DND-41 (cell line): ENCODE measurements at regions not wholly inside any gene's neighbourhood (a gene's known extent, or its start where the extent isn't known, plus 50 kb on each side); places are given as distances from the start of the nearest gene placed in this dataset.

Experiments
- EZH2 ChIP-seq: IDR thresholded peaks from 3 replicates; pipeline ENCODE4 v1.6.1; 2012; ENCODE audit warnings: borderline replicate concordance, low read depth, mild to moderate bottlenecking, moderate library complexity, low read length, inconsistent platforms; ENCODE audit not compliant: severe bottlenecking
- TF ChIP-seq, protein P1 (sequence below): IDR thresholded peaks from 2 replicates; pipeline ENCODE4 v1.5.1; 2012; ENCODE audit warnings: borderline replicate concordance, low read length, moderate library complexity, mild to moderate bottlenecking; ENCODE audit not compliant: poor library complexity, severe bottlenecking; ENCODE audit errors: extremely low read depth

DNA sequence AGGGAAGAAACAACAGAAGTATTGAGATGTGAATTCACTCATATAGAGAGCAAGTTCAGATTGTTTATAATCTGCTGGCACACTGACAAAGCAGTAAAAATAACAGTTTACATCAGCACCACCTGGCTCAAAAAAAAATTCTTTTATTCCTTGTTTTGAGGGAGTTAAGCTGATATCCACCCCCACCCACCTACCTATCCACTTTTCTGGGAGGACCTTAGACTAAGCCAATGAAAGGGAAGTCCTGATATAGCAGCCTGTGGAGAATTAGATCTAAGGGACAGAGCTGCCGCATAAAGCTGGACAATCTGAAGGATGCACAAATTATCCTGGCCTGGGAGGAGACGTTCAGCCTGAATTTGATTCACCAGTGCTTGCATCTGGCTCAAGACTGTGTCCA lies 264.5 kb downstream of the RCHY1 start:
- TF ChIP-seq, protein P1, sequence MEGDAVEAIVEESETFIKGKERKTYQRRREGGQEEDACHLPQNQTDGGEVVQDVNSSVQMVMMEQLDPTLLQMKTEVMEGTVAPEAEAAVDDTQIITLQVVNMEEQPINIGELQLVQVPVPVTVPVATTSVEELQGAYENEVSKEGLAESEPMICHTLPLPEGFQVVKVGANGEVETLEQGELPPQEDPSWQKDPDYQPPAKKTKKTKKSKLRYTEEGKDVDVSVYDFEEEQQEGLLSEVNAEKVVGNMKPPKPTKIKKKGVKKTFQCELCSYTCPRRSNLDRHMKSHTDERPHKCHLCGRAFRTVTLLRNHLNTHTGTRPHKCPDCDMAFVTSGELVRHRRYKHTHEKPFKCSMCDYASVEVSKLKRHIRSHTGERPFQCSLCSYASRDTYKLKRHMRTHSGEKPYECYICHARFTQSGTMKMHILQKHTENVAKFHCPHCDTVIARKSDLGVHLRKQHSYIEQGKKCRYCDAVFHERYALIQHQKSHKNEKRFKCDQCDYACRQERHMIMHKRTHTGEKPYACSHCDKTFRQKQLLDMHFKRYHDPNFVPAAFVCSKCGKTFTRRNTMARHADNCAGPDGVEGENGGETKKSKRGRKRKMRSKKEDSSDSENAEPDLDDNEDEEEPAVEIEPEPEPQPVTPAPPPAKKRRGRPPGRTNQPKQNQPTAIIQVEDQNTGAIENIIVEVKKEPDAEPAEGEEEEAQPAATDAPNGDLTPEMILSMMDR, result no peak
- TF ChIP-seq EZH2, result no peak
